HCT116 (cell line): ENCODE measurements at regions not wholly inside any gene's neighbourhood (a gene's known extent, or its start where the extent isn't known, plus 50 kb on each side); places are given as distances from the start of the nearest gene placed in this dataset.

Experiments
- EZH2phosphoT487 ChIP-seq: fragments of 200-600 bp; IDR thresholded peaks from 2 replicates; pipeline ENCODE4 v1.6.1; 2018; ENCODE audit warnings: antibody characterized with exemption, borderline replicate concordance
- JUND ChIP-seq: IDR thresholded peaks from 2 replicates; pipeline ENCODE4 v1.6.1; 2012
- POLR2A ChIP-seq: IDR thresholded peaks from 2 replicates; pipeline ENCODE4 v1.7.0; 2011; ENCODE audit warnings: borderline replicate concordance; ENCODE audit not compliant: insufficient read depth, insufficient read length; ENCODE audit errors: extremely low read depth
- RAD21 ChIP-seq: IDR thresholded peaks from 2 replicates; pipeline ENCODE4 v1.6.1; 2012; ENCODE audit warnings: low read depth, mild to moderate bottlenecking
- TF ChIP-seq, protein P1 (sequence below), 3 experiments: fragments of 200-600 bp in 1 of 3; sonication (generic) in 1 of 3; IDR thresholded peaks in 2 of 3; conservative IDR thresholded peaks in 1 of 3; 2 replicates each; pipeline ENCODE4 v1.5.1; 2012 to 2017; ENCODE audit warnings: low read depth in 2 of 3, low read length in 2 of 3, antibody characterized with exemption in 1 of 3, borderline replicate concordance in 1 of 3, control low read depth in 1 of 3, mild to moderate bottlenecking in 1 of 3, mixed read lengths in 1 of 3, mixed run types in 1 of 3, moderate library complexity in 1 of 3; ENCODE audit not compliant: insufficient read depth in 1 of 3

GRCh38 chr6:121633309-121633708 lies 197.9 kb downstream of the GJA1 start:
- no peak for TF ChIP-seq EZH2phosphoT487
- TF ChIP-seq, protein P1, sequence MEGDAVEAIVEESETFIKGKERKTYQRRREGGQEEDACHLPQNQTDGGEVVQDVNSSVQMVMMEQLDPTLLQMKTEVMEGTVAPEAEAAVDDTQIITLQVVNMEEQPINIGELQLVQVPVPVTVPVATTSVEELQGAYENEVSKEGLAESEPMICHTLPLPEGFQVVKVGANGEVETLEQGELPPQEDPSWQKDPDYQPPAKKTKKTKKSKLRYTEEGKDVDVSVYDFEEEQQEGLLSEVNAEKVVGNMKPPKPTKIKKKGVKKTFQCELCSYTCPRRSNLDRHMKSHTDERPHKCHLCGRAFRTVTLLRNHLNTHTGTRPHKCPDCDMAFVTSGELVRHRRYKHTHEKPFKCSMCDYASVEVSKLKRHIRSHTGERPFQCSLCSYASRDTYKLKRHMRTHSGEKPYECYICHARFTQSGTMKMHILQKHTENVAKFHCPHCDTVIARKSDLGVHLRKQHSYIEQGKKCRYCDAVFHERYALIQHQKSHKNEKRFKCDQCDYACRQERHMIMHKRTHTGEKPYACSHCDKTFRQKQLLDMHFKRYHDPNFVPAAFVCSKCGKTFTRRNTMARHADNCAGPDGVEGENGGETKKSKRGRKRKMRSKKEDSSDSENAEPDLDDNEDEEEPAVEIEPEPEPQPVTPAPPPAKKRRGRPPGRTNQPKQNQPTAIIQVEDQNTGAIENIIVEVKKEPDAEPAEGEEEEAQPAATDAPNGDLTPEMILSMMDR (IDR thresholded peaks at IDR 0.05 in 2 of 3, conservative IDR thresholded peaks at IDR 0.05 in 1 of 3; ENCODE audit: borderline replicate concordance in 1 of 3, insufficient read depth in 1 of 3, low read depth in 2 of 3, low read length in 2 of 3), result no peak
- TF ChIP-seq RAD21, result no peak
- no peak for TF ChIP-seq JUND
- no peak for TF ChIP-seq POLR2A
